Adrenal gland (tissue), 9 donors: ENCODE measurements at regions not wholly inside any gene's neighbourhood (a gene's known extent, or its start where the extent isn't known, plus 50 kb on each side); places are given as distances from the start of the nearest gene placed in this dataset.

ENCODE experiments used
- DNase-seq, 7 donors: peaks; one replicate each; pipeline ENCODE4 v3.0.0-alpha.2; 2019 to 2020
- H3K27ac ChIP-seq, 5 donors: fragments of 200-600 bp; sonication (generic) in 4 of 5; 1 replicate in 3 of 5; 2 replicates in 2 of 5; pipeline versions ENCODE4 v1.5.1 to v1.8.0; 2016 to 2020; ENCODE audit warnings: mild to moderate bottlenecking in 1 of 5
- H3K27me3 ChIP-seq: fragments of 200-600 bp; 2 replicates; pipeline ENCODE4 v1.8.0; 2021
- H3K36me3 ChIP-seq, 2 donors: fragments of 200-600 bp; replicated peaks in 1 of 2; 1 replicate in 1 of 2; 2 replicates in 1 of 2; pipeline versions ENCODE4 v1.5.1 to v1.8.0; 2018 to 2022
- H3K4me1 ChIP-seq, 2 donors: fragments of 200-600 bp; replicated peaks in 1 of 2; 1 replicate in 1 of 2; 2 replicates in 1 of 2; pipeline versions ENCODE4 v1.5.1 to v1.8.0; 2018 to 2021
- H3K4me3 ChIP-seq, 4 donors: fragments of 200-600 bp; sonication (generic) in 3 of 4; one replicate each; pipeline ENCODE4 v1.5.1; 2016 to 2018
- H3K9me3 ChIP-seq, 3 donors: fragments of 200-600 bp; sonication (generic) in 1 of 3; replicated peaks in 1 of 3; 1 replicate in 2 of 3; 2 replicates in 1 of 3; pipeline versions ENCODE4 v1.5.1 to v1.8.0; 2016 to 2021
- POLR2A ChIP-seq, 2 donors: fragments of 450-650 bp; IDR thresholded peaks; one replicate each; pipeline ENCODE4 v1.6.1; 2017; ENCODE audit warnings: antibody characterized with exemption in 2 of 2, mild to moderate bottlenecking in 2 of 2, moderate library complexity in 1 of 2
- WGBS, 4 donors: extraction: QIAGEN DNeasy Blood & Tissue Kit in 2 of 4; methylation state at CpG; one replicate each; pipeline versions ENCODE4 v1.1.5 to v1.1.7; 2013 to 2017; 5-methylcytosine and 5-hydroxymethylcytosine counted together
- intact Hi-C, 2 donors: fragments of 100-400 bp; cut with DNase I; formaldehyde crosslinking; loops; one replicate each; pipeline versions ENCODE4 v1.14.1 to v1.15.0; 2022 to 2023
- TF ChIP-seq, protein P1 (sequence below), 6 experiments: fragments of 450-650 bp in 4 of 6; fragments of 200-600 bp in 2 of 6; sonication (generic) in 1 of 6; IDR thresholded peaks; 1 replicate in 5 of 6; 2 replicates in 1 of 6; pipeline versions ENCODE4 v1.5.1 to v1.8.0; 2016 to 2021; ENCODE audit warnings: antibody characterized with exemption in 6 of 6, mild to moderate bottlenecking in 2 of 6, moderate library complexity in 1 of 6
- donor health status: healthy with polysubstance abuse.
- donor health status: Bipolar disorder and iron deficiency.
- donor health status: DM: yes; HTN: yes; CAD: no.
- donor health status: DM: no; HTN: no; CAD: no.
- donor health status: DM: no; HTN: no; CAD: no.

DNA sequence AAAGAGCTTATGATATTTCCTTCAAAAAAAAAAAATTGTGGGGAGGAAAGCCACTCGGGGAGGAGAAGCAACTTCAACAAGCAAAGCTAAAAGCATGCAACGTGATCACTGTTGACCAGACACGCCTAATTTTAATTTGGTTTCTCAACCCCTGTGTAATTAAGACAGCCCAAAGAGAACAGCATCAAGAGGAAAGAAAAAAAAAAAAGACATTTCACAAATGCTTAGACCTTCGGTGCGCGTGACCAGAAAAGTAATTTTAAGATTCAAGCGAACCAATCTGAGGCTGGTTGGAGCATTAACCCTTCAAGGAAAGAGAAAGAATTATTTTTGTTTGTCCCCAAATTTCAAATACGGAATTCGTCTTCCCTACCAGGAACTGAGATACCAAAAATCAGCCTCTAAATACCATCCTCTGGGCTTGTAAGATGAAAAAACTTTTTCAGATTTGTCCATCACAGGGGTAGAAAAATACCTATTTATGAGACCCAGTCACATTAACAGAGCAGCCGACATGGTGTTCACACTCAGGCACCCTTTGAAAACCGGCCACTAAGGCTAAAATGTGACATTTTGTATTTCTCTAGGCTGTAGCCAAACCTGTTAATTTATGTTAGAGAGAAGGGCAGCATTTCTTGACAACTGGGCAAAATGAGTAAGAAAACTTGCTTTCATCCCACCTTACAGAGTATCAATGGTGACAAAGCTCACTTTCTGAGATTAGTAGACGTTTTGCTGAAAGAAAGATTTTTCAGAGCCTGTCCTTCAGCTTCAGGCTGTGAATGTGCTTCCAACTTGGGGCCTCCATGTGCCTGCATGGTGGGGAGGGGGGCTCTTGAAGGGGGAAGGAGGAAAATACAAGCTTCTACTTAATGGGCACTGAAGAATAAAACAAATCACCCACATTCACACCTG lies 179.9 kb upstream of the KLF14 start:
- Histone ChIP-seq H3K9me3 (no peaks in the 10 kb centered on the region), H3K4me3 (peak overlapping the region in 1 of 4 donors; percentile 51), H3K4me1 (peaks cover 59 to 77% of the 10 kb centered on the region in 2 donors), H3K27ac (peak overlapping the region; percentile 73 to 94 (median 91)), H3K27me3 (no peaks in the 10 kb centered on the region), H3K36me3 (no peaks in the 10 kb centered on the region)
- WGBS, 4 donors: 20 to 22% (median 20%) methylated on average over 12 of the region's 12 CpGs
- TF ChIP-seq POLR2A (IDR thresholded peaks at IDR 0.05): no peak
- TF ChIP-seq, protein P1, sequence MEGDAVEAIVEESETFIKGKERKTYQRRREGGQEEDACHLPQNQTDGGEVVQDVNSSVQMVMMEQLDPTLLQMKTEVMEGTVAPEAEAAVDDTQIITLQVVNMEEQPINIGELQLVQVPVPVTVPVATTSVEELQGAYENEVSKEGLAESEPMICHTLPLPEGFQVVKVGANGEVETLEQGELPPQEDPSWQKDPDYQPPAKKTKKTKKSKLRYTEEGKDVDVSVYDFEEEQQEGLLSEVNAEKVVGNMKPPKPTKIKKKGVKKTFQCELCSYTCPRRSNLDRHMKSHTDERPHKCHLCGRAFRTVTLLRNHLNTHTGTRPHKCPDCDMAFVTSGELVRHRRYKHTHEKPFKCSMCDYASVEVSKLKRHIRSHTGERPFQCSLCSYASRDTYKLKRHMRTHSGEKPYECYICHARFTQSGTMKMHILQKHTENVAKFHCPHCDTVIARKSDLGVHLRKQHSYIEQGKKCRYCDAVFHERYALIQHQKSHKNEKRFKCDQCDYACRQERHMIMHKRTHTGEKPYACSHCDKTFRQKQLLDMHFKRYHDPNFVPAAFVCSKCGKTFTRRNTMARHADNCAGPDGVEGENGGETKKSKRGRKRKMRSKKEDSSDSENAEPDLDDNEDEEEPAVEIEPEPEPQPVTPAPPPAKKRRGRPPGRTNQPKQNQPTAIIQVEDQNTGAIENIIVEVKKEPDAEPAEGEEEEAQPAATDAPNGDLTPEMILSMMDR (IDR thresholded peaks at IDR 0.05): no peak
- intact Hi-C loops: no loop called here
- no peak for DNase-seq

DNA sequence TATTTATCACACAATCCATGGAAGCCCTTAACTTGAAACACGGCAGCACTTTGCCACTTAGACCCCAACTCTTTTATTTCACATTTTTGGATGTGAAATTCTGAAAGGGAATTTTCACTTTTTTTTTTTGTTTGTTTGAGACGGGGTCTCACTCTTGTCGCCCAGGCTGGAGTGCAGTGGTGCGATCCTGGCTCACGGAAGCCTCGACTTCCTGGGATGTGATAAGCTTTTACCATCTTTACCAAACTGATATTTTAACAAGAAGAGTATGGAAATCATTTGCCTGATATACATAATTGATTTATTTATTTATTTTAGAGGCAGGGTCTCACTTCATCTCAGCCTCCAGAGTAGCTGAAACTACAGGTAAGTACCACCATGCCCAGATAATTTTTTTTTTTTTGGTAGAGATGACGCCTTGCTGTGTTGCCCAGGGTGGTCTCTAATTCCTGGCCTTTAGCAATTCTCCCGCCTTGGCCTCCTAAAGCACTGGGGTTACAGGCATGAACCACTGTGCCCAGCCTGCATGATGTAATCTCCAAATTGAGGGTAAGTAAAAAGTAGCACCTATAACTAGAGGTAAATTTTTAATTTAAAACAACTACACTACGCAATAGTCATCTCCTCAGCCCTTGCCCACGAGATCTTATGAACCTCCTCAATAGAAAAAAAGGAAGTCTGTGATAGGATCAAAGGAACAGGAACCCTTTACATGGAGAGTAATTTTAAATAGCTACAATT lies 180.7 kb upstream of the KLF14 start:
- Histone ChIP-seq H3K4me3 (no peak overlapping the region), H3K27ac (peak overlapping the region in 4 of 5 donors; percentile 73 to 94 (median 92)), H3K27me3 (no peaks in the 10 kb centered on the region), H3K4me1 (peaks cover 67 to 86% of the 10 kb centered on the region in 2 donors), H3K36me3 (no peaks in the 10 kb centered on the region), H3K9me3 (no peaks in the 10 kb centered on the region)
- no peak for DNase-seq
- TF ChIP-seq, protein P1 (IDR thresholded peaks at IDR 0.05): no peak
- TF ChIP-seq POLR2A (IDR thresholded peaks at IDR 0.05): no peak
- 92 to 94% (median 93%) methylated on average over 10 of the region's 10 CpGs for WGBS, 4 donors
- intact Hi-C loops: no loop called here

DNA sequence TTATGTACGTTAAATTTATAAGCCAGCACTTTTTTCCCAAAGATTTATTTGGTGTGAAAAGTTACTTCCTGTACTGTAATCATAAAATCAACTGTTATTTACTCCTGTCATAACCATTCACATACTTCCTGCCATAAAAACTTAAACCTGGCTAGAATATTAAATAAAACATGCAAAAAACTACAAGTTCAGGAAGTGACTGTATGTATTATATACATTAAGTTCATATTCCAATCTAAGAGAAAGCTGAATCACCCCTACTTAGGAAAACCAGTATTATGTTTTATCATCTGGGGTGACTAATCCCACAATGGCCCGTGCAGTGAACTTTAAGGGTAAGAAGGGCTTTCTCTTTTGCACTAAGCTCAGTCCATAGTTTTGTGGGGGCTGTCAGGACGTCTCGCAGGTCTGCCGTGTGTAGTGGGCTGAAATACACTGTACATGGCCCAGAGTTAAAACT lies 183.7 kb upstream of the KLF14 start:
- TF ChIP-seq, protein P1 (IDR thresholded peaks at IDR 0.05): no peak
- TF ChIP-seq POLR2A (IDR thresholded peaks at IDR 0.05): no peak
- peak in 1 of 7 donors; percentile 7 for DNase-seq
- 67 to 79% (median 70%) methylated on average over 5 of the region's 5 CpGs for whole genome bisulfite sequencing, 4 donors
- Histone ChIP-seq H3K9me3 (no peaks in the 10 kb centered on the region), H3K27me3 (no peaks in the 10 kb centered on the region), H3K4me3 (no peak overlapping the region), H3K4me1 (peaks cover 59 to 92% of the 10 kb centered on the region in 2 donors), H3K36me3 (no peaks in the 10 kb centered on the region), H3K27ac (peak overlapping the region in 3 of 5 donors; percentile 45 to 86 (median 49))
- intact Hi-C loops: no loop called here
